Sigmoid colon (tissue), 6 donors: ENCODE measurements at regions not wholly inside any gene's neighbourhood (a gene's known extent, or its start where the extent isn't known, plus 50 kb on each side); places are given as distances from the start of the nearest gene placed in this dataset.

Source experiments
- DNase-seq: peaks from one replicate; pipeline ENCODE4 v3.0.0-alpha.2; 2019
- H3K27ac ChIP-seq, 4 donors: fragments of 200-600 bp; sonication (generic); one replicate each; pipeline ENCODE4 v1.5.1; 2016 to 2019; ENCODE audit warnings: mild to moderate bottlenecking in 1 of 4
- H3K27me3 ChIP-seq, 3 donors: fragments of 200-600 bp; sonication (generic); one replicate each; pipeline ENCODE4 v1.5.1; 2019; ENCODE audit warnings: mild to moderate bottlenecking in 1 of 3
- H3K36me3 ChIP-seq, 4 donors: fragments of 200-600 bp; sonication (generic); one replicate each; pipeline ENCODE4 v1.5.1; 2016 to 2019
- H3K4me1 ChIP-seq, 4 donors: fragments of 200-600 bp; sonication (generic); one replicate each; pipeline ENCODE4 v1.5.1; 2017 to 2019
- H3K4me3 ChIP-seq, 4 donors: fragments of 200-600 bp; sonication (generic); one replicate each; pipeline ENCODE4 v1.5.1; 2017 to 2019; ENCODE audit warnings: mild to moderate bottlenecking in 2 of 4, moderate library complexity in 1 of 4
- H3K9me3 ChIP-seq, 4 donors: fragments of 200-600 bp in 3 of 4; sonication (generic) in 3 of 4; one replicate each; pipeline versions ENCODE4 v1.5.1 to v1.6.1; 2013 to 2019
- CTCF ChIP-seq, 4 experiments: fragments of 450-650 bp in 3 of 4; fragments of 200-600 bp in 1 of 4; IDR thresholded peaks; one replicate each; pipeline ENCODE4 v1.5.1; 2016 to 2019; ENCODE audit warnings: antibody characterized with exemption in 4 of 4, mild to moderate bottlenecking in 3 of 4, moderate library complexity in 2 of 4
- EP300 ChIP-seq, 4 donors: sonication (generic); formaldehyde crosslinking; IDR thresholded peaks; one replicate each; pipeline ENCODE4 v1.6.1; 2017; ENCODE audit warnings: antibody characterized with exemption in 4 of 4
- POLR2A ChIP-seq, 2 donors: fragments of 450-650 bp; IDR thresholded peaks; one replicate each; pipeline ENCODE4 v1.6.1; 2016; ENCODE audit warnings: antibody characterized with exemption in 2 of 2, mild to moderate bottlenecking in 2 of 2, moderate library complexity in 2 of 2
- POLR2AphosphoS5 ChIP-seq, 4 donors: sonication (generic); formaldehyde crosslinking; IDR thresholded peaks; one replicate each; pipeline ENCODE4 v1.6.1; 2017; ENCODE audit warnings: antibody characterized with exemption in 4 of 4
- WGBS, 2 donors: extraction: QIAGEN DNeasy Blood & Tissue Kit; methylation state at CpG; one replicate each; pipeline ENCODE4 v1.1.7; 2013; 5-methylcytosine and 5-hydroxymethylcytosine counted together
- intact Hi-C: fragments of 100-400 bp; cut with DNase I; formaldehyde crosslinking; loops from one replicate; pipeline ENCODE4 v1.15.1; 2023
- donor health status: healthy with polysubstance abuse.
- donor health status: healthy.

GRCh38 chr14:26765301-26765700 is 167.5 kb upstream of the NOVA1 start:
- TF ChIP-seq EP300 (IDR thresholded peaks at IDR 0.05) (no peak), POLR2A (IDR thresholded peaks at IDR 0.05) (no peak), POLR2AphosphoS5 (IDR thresholded peaks at IDR 0.05) (no peak), CTCF (IDR thresholded peaks at IDR 0.05) (no peak)
- DNase-seq: no peak
- Histone ChIP-seq H3K4me1 (peaks cover 0 to 17% (median 2%) of the 10 kb centered on the region in 4 donors), H3K4me3 (no peak overlapping the region), H3K27me3 (no peaks in the 10 kb centered on the region), H3K36me3 (no peaks in the 10 kb centered on the region), H3K27ac (peak overlapping the region in 2 of 4 donors; percentile 17 to 20), H3K9me3 (no peaks in the 10 kb centered on the region)
- intact Hi-C loops: no loop called here

GRCh38 chr14:26765768-26766520 is 168.1 kb upstream of the NOVA1 start:
- 31 to 45% methylated on average over 2 of the region's 2 CpGs for WGBS, 2 donors
- intact Hi-C loops: no loop called here
- Histone ChIP-seq H3K4me3 (no peak overlapping the region), H3K9me3 (no peaks in the 10 kb centered on the region), H3K27ac (peak overlapping the region in 2 of 4 donors; percentile 17 to 20), H3K36me3 (no peaks in the 10 kb centered on the region), H3K27me3 (no peaks in the 10 kb centered on the region), H3K4me1 (peaks cover 0 to 17% (median 2%) of the 10 kb centered on the region in 4 donors)
- TF ChIP-seq EP300 (IDR thresholded peaks at IDR 0.05) (no peak), CTCF (IDR thresholded peaks at IDR 0.05) (no peak), POLR2AphosphoS5 (IDR thresholded peaks at IDR 0.05) (peak in 3 of 4 donors; percentile 19 to 26 (median 23))
- peak; percentile 72 for DNase-seq

- Histone ChIP-seq H3K27me3 (no peaks in the 10 kb centered on the region), H3K4me3 (no peak overlapping the region), H3K36me3 (no peaks in the 10 kb centered on the region), H3K9me3 (no peaks in the 10 kb centered on the region), H3K27ac (no peak overlapping the region), H3K4me1 (peaks cover 0 to 17% (median 2%) of the 10 kb centered on the region in 4 donors)
- TF ChIP-seq POLR2AphosphoS5 (IDR thresholded peaks at IDR 0.05) (no peak), POLR2A (IDR thresholded peaks at IDR 0.05) (no peak), CTCF (IDR thresholded peaks at IDR 0.05) (no peak), EP300 (IDR thresholded peaks at IDR 0.05) (no peak)
- intact Hi-C loops: no loop called here
- whole genome bisulfite sequencing, 2 donors: 87 to 91% methylated on average over 1 of the region's 1 CpG
- no peak for DNase-seq
Measured at GRCh38 chr14:26766726-26767125, 168.9 kb upstream of the NOVA1 start.

- WGBS, 2 donors: 63 to 76% methylated on average over 5 of the region's 5 CpGs
- no peak for DNase-seq
- no peak overlapping the region for H3K27ac ChIP-seq
- no peaks in the 10 kb centered on the region for H3K27me3 ChIP-seq
- no peak overlapping the region for H3K4me3 ChIP-seq
- intact Hi-C loops: no loop called here
- TF ChIP-seq POLR2A (IDR thresholded peaks at IDR 0.05): no peak
- TF ChIP-seq EP300 (IDR thresholded peaks at IDR 0.05): no peak
- no peak for TF ChIP-seq POLR2AphosphoS5 (IDR thresholded peaks at IDR 0.05)
- TF ChIP-seq CTCF (IDR thresholded peaks at IDR 0.05): no peak
- no peaks in the 10 kb centered on the region for H3K36me3 ChIP-seq
- H3K4me1 ChIP-seq: peaks cover 0 to 5% (median 0%) of the 10 kb centered on the region in 4 donors
- H3K9me3 ChIP-seq: no peaks in the 10 kb centered on the region
Measured at GRCh38 chr14:26773906-26774593, 176.2 kb upstream of the NOVA1 start.
